ENCODE measurements at regions not wholly inside any gene's neighbourhood (a gene's known extent, or its start where the extent isn't known, plus 50 kb on each side); places are given as distances from the start of the nearest gene placed in this dataset.

- DNase-seq = no peak
Observed at GRCh38 chr9:99401680-99402504, 179.8 kb downstream of the SEC61B start.

- DNase-seq = no peak
Observed at GRCh38 chr9:99403371-99403770, 181.3 kb downstream of the SEC61B start.

GRCh38 chr9:99405359-99405758 lies 183.3 kb downstream of the SEC61B start:
- no peak for DNase-seq

GRCh38 chr9:99406939-99407338 lies 184.9 kb downstream of the SEC61B start:
- DNase-seq = no peak

- no peak for DNase-seq
Observed at GRCh38 chr9:99411068-99411467, 189.0 kb downstream of the SEC61B start.

- no peak for DNase-seq
Observed at GRCh38 chr9:99411479-99412115, 189.5 kb downstream of the SEC61B start.

- DNase-seq = no peak
Observed at GRCh38 chr9:99412606-99413005, 190.5 kb downstream of the SEC61B start.

- no peak for DNase-seq
Observed at GRCh38 chr9:99414321-99414720, 192.2 kb downstream of the SEC61B start.

GRCh38 chr9:99415606-99416005 lies 193.5 kb downstream of the SEC61B start:
- DNase-seq = no peak

- no peak for DNase-seq
Observed at GRCh38 chr9:99416007-99416406, 193.9 kb downstream of the SEC61B start.

GRCh38 chr9:99419070-99419469 lies 197.0 kb downstream of the SEC61B start:
- no peak for DNase-seq

- no peak for DNase-seq
Observed at GRCh38 chr9:99421369-99421768, 199.3 kb downstream of the SEC61B start.

GRCh38 chr9:99425124-99425523 lies 203.0 kb downstream of the SEC61B start:
- DNase-seq = no peak

- DNase-seq = no peak
Observed at GRCh38 chr9:99425923-99426842, 204.1 kb downstream of the SEC61B start.

GRCh38 chr9:99427260-99427659 lies 205.2 kb downstream of the SEC61B start:
- no peak for DNase-seq

- DNase-seq = no peak
Observed at GRCh38 chr9:99430301-99430700, 208.2 kb downstream of the SEC61B start.

GRCh38 chr9:99431103-99431502 lies 209.0 kb downstream of the SEC61B start:
- DNase-seq = no peak

GRCh38 chr9:99432075-99432474 lies 210.0 kb downstream of the SEC61B start:
- DNase-seq = no peak

- DNase-seq = no peak
Observed at GRCh38 chr9:99433095-99433494, 211.0 kb downstream of the SEC61B start.

GRCh38 chr9:99433555-99433954 lies 211.5 kb downstream of the SEC61B start:
- DNase-seq = peak; percentile 58

GRCh38 chr9:99436616-99437015 lies 214.5 kb downstream of the SEC61B start:
- no peak for DNase-seq

GRCh38 chr9:99437145-99437544 lies 215.1 kb downstream of the SEC61B start:
- DNase-seq = no peak

- DNase-seq = no peak
Observed at GRCh38 chr9:99438596-99438995, 216.5 kb downstream of the SEC61B start.
